ENCODE measurements at regions not wholly inside any gene's neighbourhood (a gene's known extent, or its start where the extent isn't known, plus 50 kb on each side); places are given as distances from the start of the nearest gene placed in this dataset.
"Not testable (repeated sequence)": the region's sequence is repeated elsewhere in the genome, so short reads cannot be mapped to it uniquely, and the experiment has no call there.

- Histone ChIP-seq H3K4me3 (ENCODE audit: low read depth in 1 of 3, low read length in 3 of 3) (no peak overlapping the region), H3K9me3 (ENCODE audit: control insufficient read depth in 2 of 2, insufficient read depth in 1 of 2, low read depth in 1 of 2, low read length in 1 of 2) (no peaks in the 10 kb centered on the region), H3K36me3 (ENCODE audit: control insufficient read depth in 3 of 3, insufficient read depth in 2 of 3, low read depth in 1 of 3, low read length in 3 of 3) (no peaks in the 10 kb centered on the region), H3K4me1 (ENCODE audit: control insufficient read depth in 3 of 3, insufficient read depth in 2 of 3, low read depth in 1 of 3, low read length in 2 of 3) (no peaks in the 10 kb centered on the region), H3K27ac (ENCODE audit: low read depth in 1 of 3, low read length in 2 of 3) (no peak overlapping the region), H3K27me3 (ENCODE audit: control insufficient read depth in 3 of 3, insufficient read depth in 3 of 3, low read length in 3 of 3) (peaks cover 0 to 2% (median 0%) of the 10 kb centered on the region in 3 donors)
- 76 to 86% (median 83%) methylated on average over 2 of the region's 2 CpGs for WGBS, 3 donors
- no peak for FAIRE-seq
- no peak for DNase-seq
Measured at GRCh38 chr2:59237311-59237710, 996.2 kb upstream of the FANCL start.

GRCh38 chr2:59236723-59237122 lies 995.6 kb upstream of the FANCL start:
- 83 to 88% (median 85%) methylated on average over 5 of the region's 5 CpGs for WGBS, 3 donors
- Histone ChIP-seq H3K27me3 (ENCODE audit: control insufficient read depth in 3 of 3, insufficient read depth in 3 of 3, low read length in 3 of 3) (peaks cover 0 to 2% (median 0%) of the 10 kb centered on the region in 3 donors), H3K36me3 (ENCODE audit: control insufficient read depth in 3 of 3, insufficient read depth in 2 of 3, low read depth in 1 of 3, low read length in 3 of 3) (no peaks in the 10 kb centered on the region), H3K4me1 (ENCODE audit: control insufficient read depth in 3 of 3, insufficient read depth in 2 of 3, low read depth in 1 of 3, low read length in 2 of 3) (no peaks in the 10 kb centered on the region), H3K9me3 (ENCODE audit: control insufficient read depth in 2 of 2, insufficient read depth in 1 of 2, low read depth in 1 of 2, low read length in 1 of 2) (no peaks in the 10 kb centered on the region), H3K27ac (ENCODE audit: low read depth in 1 of 3, low read length in 2 of 3) (no peak overlapping the region), H3K4me3 (ENCODE audit: low read depth in 1 of 3, low read length in 3 of 3) (no peak overlapping the region)
- DNase-seq (no peak), FAIRE-seq (no peak)

GRCh38 chr2:59233920-59234319 lies 992.8 kb upstream of the FANCL start:
- DNase-seq (no peak), FAIRE-seq (no peak)
- no peak overlapping the region for H3K27ac ChIP-seq (ENCODE audit: low read depth in 1 of 3, low read length in 2 of 3)
- no peaks in the 10 kb centered on the region for H3K36me3 ChIP-seq (ENCODE audit: control insufficient read depth in 3 of 3, insufficient read depth in 2 of 3, low read depth in 1 of 3, low read length in 3 of 3)
- no peak overlapping the region for H3K4me3 ChIP-seq (ENCODE audit: low read depth in 1 of 3, low read length in 3 of 3)
- 88 to 94% (median 92%) methylated on average over 4 of the region's 4 CpGs for WGBS, 3 donors
- no peaks in the 10 kb centered on the region for H3K9me3 ChIP-seq (ENCODE audit: control insufficient read depth in 2 of 2, insufficient read depth in 1 of 2, low read depth in 1 of 2, low read length in 1 of 2)
- peaks cover 0 to 2% (median 0%) of the 10 kb centered on the region in 3 donors for H3K27me3 ChIP-seq (ENCODE audit: control insufficient read depth in 3 of 3, insufficient read depth in 3 of 3, low read length in 3 of 3)
- H3K4me1 ChIP-seq (ENCODE audit: control insufficient read depth in 3 of 3, insufficient read depth in 2 of 3, low read depth in 1 of 3, low read length in 2 of 3) = no peaks in the 10 kb centered on the region

GRCh38 chr2:59233448-59233847 lies 992.3 kb upstream of the FANCL start:
- no peaks in the 10 kb centered on the region for H3K36me3 ChIP-seq (ENCODE audit: control insufficient read depth in 3 of 3, insufficient read depth in 2 of 3, low read depth in 1 of 3, low read length in 3 of 3)
- H3K9me3 ChIP-seq (ENCODE audit: control insufficient read depth in 2 of 2, insufficient read depth in 1 of 2, low read depth in 1 of 2, low read length in 1 of 2) = no peaks in the 10 kb centered on the region
- H3K27me3 ChIP-seq (ENCODE audit: control insufficient read depth in 3 of 3, insufficient read depth in 3 of 3, low read length in 3 of 3) = peaks cover 0 to 2% (median 0%) of the 10 kb centered on the region in 3 donors
- no peak overlapping the region for H3K4me3 ChIP-seq (ENCODE audit: low read depth in 1 of 3, low read length in 3 of 3)
- FAIRE-seq (no peak), DNase-seq (no peak)
- H3K4me1 ChIP-seq (ENCODE audit: control insufficient read depth in 3 of 3, insufficient read depth in 2 of 3, low read depth in 1 of 3, low read length in 2 of 3) = no peaks in the 10 kb centered on the region
- H3K27ac ChIP-seq (ENCODE audit: low read depth in 1 of 3, low read length in 2 of 3) = no peak overlapping the region

- Histone ChIP-seq H3K27ac (ENCODE audit: low read depth in 1 of 3, low read length in 2 of 3) (no peak overlapping the region), H3K4me3 (ENCODE audit: low read depth in 1 of 3, low read length in 3 of 3) (no peak overlapping the region), H3K27me3 (ENCODE audit: control insufficient read depth in 3 of 3, insufficient read depth in 3 of 3, low read length in 3 of 3) (peaks cover 0 to 2% (median 0%) of the 10 kb centered on the region in 3 donors), H3K36me3 (ENCODE audit: control insufficient read depth in 3 of 3, insufficient read depth in 2 of 3, low read depth in 1 of 3, low read length in 3 of 3) (no peaks in the 10 kb centered on the region), H3K9me3 (ENCODE audit: control insufficient read depth in 2 of 2, insufficient read depth in 1 of 2, low read depth in 1 of 2, low read length in 1 of 2) (no peaks in the 10 kb centered on the region), H3K4me1 (ENCODE audit: control insufficient read depth in 3 of 3, insufficient read depth in 2 of 3, low read depth in 1 of 3, low read length in 2 of 3) (no peaks in the 10 kb centered on the region)
- DNase-seq (no peak), FAIRE-seq (no peak)
- WGBS, 3 donors = 78 to 89% (median 84%) methylated on average over 10 of the region's 10 CpGs
Measured at GRCh38 chr2:59232394-59233165, 991.5 kb upstream of the FANCL start.

- WGBS, 3 donors = 56 to 69% (median 57%) methylated on average over 1 of the region's 1 CpG
- not testable (repeated sequence) for FAIRE-seq, DNase-seq
Measured at GRCh38 chr2:59226362-59226761, 985.2 kb upstream of the FANCL start.

GRCh38 chr2:59223742-59224141 lies 982.6 kb upstream of the FANCL start:
- Histone ChIP-seq H3K27ac (ENCODE audit: low read depth in 1 of 3, low read length in 2 of 3) (no peak overlapping the region), H3K4me1 (ENCODE audit: control insufficient read depth in 3 of 3, insufficient read depth in 2 of 3, low read depth in 1 of 3, low read length in 2 of 3) (no peaks in the 10 kb centered on the region), H3K4me3 (ENCODE audit: low read depth in 1 of 3, low read length in 3 of 3) (no peak overlapping the region), H3K9me3 (ENCODE audit: control insufficient read depth in 2 of 2, insufficient read depth in 1 of 2, low read depth in 1 of 2, low read length in 1 of 2) (no peaks in the 10 kb centered on the region), H3K27me3 (ENCODE audit: control insufficient read depth in 3 of 3, insufficient read depth in 3 of 3, low read length in 3 of 3) (no peaks in the 10 kb centered on the region), H3K36me3 (ENCODE audit: control insufficient read depth in 3 of 3, insufficient read depth in 2 of 3, low read depth in 1 of 3, low read length in 3 of 3) (no peaks in the 10 kb centered on the region)
- no peak for DNase-seq
- no peak for FAIRE-seq

More at GRCh38 chr2:59226362-59226761, 985.2 kb upstream of the FANCL start:
- H3K27ac ChIP-seq (ENCODE audit: low read depth in 1 of 3, low read length in 2 of 3); H3K9me3 ChIP-seq (ENCODE audit: control insufficient read depth in 2 of 2, insufficient read depth in 1 of 2, low read depth in 1 of 2, low read length in 1 of 2); H3K4me1 ChIP-seq (ENCODE audit: control insufficient read depth in 3 of 3, insufficient read depth in 2 of 3, low read depth in 1 of 3, low read length in 2 of 3); H3K4me3 ChIP-seq (ENCODE audit: low read depth in 1 of 3, low read length in 3 of 3); H3K36me3 ChIP-seq (ENCODE audit: control insufficient read depth in 3 of 3, insufficient read depth in 2 of 3, low read depth in 1 of 3, low read length in 3 of 3); H3K27me3 ChIP-seq (ENCODE audit: control insufficient read depth in 3 of 3, insufficient read depth in 3 of 3, low read length in 3 of 3): not testable (repeated sequence)

GRCh38 chr2:59217360-59217759 lies 976.2 kb upstream of the FANCL start:
- no peaks in the 10 kb centered on the region for H3K36me3 ChIP-seq (ENCODE audit: control insufficient read depth in 3 of 3, insufficient read depth in 2 of 3, low read depth in 1 of 3, low read length in 3 of 3)
- DNase-seq (no peak), FAIRE-seq (no peak)
- no peaks in the 10 kb centered on the region for H3K4me1 ChIP-seq (ENCODE audit: control insufficient read depth in 3 of 3, insufficient read depth in 2 of 3, low read depth in 1 of 3, low read length in 2 of 3)
- no peaks in the 10 kb centered on the region for H3K9me3 ChIP-seq (ENCODE audit: control insufficient read depth in 2 of 2, insufficient read depth in 1 of 2, low read depth in 1 of 2, low read length in 1 of 2)
- WGBS, 3 donors = 43 to 54% (median 46%) methylated on average over 3 of the region's 3 CpGs
- H3K27me3 ChIP-seq (ENCODE audit: control insufficient read depth in 3 of 3, insufficient read depth in 3 of 3, low read length in 3 of 3) = no peaks in the 10 kb centered on the region
- H3K4me3 ChIP-seq (ENCODE audit: low read depth in 1 of 3, low read length in 3 of 3) = no peak overlapping the region
- no peak overlapping the region for H3K27ac ChIP-seq (ENCODE audit: low read depth in 1 of 3, low read length in 2 of 3)

GRCh38 chr2:59206361-59206760 lies 965.2 kb upstream of the FANCL start:
- 71 to 81% (median 79%) methylated on average over 4 of the region's 4 CpGs for WGBS, 3 donors
- H3K36me3 ChIP-seq (ENCODE audit: control insufficient read depth in 3 of 3, insufficient read depth in 2 of 3, low read depth in 1 of 3, low read length in 3 of 3) = no peaks in the 10 kb centered on the region
- DNase-seq (no peak), FAIRE-seq (no peak)
- no peak overlapping the region for H3K4me3 ChIP-seq (ENCODE audit: low read depth in 1 of 3, low read length in 3 of 3)
- H3K27me3 ChIP-seq (ENCODE audit: control insufficient read depth in 3 of 3, insufficient read depth in 3 of 3, low read length in 3 of 3) = no peaks in the 10 kb centered on the region
- no peaks in the 10 kb centered on the region for H3K4me1 ChIP-seq (ENCODE audit: control insufficient read depth in 3 of 3, insufficient read depth in 2 of 3, low read depth in 1 of 3, low read length in 2 of 3)
- H3K27ac ChIP-seq (ENCODE audit: low read depth in 1 of 3, low read length in 2 of 3) = no peak overlapping the region
- no peaks in the 10 kb centered on the region for H3K9me3 ChIP-seq (ENCODE audit: control insufficient read depth in 2 of 2, insufficient read depth in 1 of 2, low read depth in 1 of 2, low read length in 1 of 2)

All from small intestine (tissue), 7 donors.